GM19324 (cell line): ENCODE measurements at regions not wholly inside any gene's neighbourhood (a gene's known extent, or its start where the extent isn't known, plus 50 kb on each side); places are given as distances from the start of the nearest gene placed in this dataset.

Experiments used
- ATAC-seq: cut with Tn5 transposase; IDR thresholded peaks from one replicate; pipeline ENCODE4 v1.9.1; 2021; ENCODE audit warnings: mild to moderate bottlenecking, moderate library complexity; ENCODE audit not compliant: unreplicated experiment, low FRiP score

DNA sequence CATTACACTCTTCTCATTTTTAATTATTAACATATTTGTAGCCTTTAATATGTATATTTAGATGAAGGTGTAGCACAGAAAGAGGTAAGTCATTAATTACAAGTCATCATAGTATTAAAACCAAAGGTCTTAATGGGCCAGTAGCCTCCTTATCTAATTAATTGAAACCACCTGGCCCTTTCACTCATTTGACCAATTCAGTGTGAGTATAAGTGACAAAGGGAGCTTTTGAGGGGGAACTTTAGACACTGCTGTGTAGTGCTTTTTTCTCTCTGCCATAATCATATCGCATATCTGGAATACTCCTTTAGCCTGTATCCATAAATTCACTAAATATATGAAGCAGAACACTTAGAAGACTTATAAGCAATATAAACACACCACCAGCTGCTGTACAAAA lies 562.9 kb upstream of the POT1 start:
- no peak for ATAC-seq

DNA sequence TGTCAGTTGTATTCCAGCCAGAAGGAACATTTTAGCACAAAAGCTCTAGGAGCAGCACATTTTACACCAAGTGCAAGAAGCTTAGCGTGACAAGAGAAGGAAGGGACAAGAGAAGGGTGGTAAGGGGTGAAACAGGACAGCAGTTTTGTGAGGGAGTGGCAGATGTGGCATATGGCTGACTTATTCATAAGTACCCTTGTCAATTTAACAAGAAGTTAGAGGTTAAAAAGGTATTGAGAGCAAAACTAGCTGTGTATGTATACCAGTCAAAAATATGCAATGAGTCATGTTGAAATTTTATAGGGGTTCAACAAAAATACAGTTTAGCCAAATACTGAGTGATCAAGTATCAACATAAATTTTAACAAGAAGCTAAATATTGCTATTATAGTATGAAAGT lies 561.5 kb upstream of the POT1 start:
- ATAC-seq = no peak

DNA sequence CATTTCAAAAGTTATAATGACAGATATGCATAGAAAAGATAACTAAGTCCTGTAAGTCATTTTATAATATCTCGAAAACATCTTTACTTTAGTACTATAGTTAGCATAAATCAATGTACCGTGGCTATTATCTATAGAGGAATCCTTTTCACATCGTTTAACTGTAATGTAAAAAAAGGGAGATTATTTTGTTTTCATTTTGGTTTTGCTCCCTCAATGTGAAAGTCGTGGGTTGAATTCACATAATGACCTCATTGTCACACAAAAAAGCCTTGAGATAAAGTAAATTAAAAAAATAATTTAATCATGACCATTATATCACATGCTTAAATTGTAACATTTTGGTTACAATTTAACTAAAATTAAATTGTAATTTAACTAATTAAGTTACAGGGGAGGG lies 560.5 kb upstream of the POT1 start:
- ATAC-seq = no peak

DNA sequence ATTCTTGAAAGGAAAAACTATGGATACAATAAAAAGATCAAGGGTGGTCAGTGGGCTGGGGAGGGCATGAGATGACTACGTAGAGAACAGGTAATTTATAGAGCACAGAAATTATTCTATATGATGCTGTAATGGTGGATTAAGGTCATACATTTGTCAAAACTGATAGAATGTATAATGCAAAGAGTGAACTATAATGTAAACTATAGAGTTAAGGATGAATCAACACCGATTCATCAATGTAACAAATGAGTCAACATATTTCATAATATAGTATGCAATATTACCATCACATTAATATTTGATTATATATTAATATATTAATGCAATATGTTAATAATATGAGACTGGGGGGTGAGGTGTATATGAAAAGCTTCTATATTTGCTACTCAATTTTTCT lies 555.6 kb upstream of the POT1 start:
- ATAC-seq = no peak

DNA sequence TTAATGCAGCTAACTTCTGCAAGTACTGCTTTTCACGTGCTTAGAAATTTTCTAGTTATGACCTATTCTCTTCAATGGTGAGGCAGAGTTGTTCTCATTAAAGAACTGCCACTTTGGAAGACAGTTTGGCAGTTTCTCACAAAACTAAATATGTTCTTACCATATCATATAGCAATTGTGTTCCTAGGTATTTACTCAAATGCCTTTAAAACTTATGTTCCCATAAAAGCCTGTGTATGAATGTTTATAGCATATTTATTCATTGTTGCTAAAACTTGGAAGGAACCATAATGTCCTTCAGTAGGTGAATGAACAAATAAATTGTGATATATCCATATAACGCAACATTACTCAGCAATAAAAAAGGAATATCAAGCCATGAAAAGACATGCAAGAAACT lies 555.1 kb upstream of the POT1 start:
- ATAC-seq = no peak

DNA sequence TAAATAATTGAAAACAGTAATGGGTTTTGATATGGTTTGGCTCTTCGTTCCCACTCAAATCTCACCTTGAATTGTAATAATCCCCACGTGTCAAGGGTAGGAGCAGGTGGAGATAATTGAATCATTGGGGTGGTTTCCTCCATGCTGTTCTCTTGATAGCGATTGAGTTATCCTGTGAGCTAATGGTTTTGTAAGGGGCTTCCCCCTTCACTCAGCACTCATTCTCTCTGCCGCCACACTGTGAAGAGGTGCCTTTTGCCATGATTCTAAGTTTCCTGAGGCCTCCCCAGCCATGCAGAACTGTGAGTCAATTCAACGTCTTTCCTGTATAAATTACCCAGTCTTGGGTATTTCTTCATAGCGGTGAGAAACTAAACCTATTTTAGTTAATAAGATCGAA lies 551.7 kb upstream of the POT1 start:
- no peak for ATAC-seq

DNA sequence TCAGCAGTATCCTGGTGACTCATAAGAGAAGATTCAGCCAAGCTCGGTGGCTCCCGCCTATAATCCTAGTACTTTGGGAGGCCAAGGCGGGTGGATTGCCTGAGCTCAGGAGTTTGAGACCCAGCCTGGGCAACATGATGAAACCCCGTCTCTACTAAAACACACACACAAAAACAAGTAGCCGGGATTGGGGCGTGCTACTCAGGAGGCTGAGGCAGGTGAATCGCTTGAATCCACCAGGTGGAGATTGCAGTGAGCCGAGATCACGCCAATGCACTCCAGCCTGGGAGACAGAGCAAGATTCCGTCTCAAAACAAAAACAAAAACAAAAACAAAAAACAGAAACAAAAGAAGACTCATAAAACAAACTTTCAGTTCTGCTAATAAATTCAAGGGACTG lies 551.1 kb upstream of the POT1 start:
- ATAC-seq = no peak

DNA sequence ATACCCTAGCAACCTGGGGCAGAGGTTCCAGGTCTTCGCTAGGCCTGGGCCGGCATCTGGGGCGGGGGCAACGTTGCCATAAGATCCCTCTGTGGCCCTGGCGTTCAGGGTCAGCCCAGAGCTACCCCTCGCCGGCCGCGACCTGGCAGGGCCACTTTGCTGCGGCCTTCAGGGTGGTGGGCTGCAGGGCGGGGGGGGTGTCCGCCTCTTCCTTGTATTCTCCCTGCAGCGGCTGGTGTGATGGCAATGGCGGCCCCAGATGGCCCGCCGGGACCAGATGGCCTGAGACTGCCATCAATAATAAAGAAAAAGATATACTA lies 539.2 kb upstream of the POT1 start:
- no peak for ATAC-seq

DNA sequence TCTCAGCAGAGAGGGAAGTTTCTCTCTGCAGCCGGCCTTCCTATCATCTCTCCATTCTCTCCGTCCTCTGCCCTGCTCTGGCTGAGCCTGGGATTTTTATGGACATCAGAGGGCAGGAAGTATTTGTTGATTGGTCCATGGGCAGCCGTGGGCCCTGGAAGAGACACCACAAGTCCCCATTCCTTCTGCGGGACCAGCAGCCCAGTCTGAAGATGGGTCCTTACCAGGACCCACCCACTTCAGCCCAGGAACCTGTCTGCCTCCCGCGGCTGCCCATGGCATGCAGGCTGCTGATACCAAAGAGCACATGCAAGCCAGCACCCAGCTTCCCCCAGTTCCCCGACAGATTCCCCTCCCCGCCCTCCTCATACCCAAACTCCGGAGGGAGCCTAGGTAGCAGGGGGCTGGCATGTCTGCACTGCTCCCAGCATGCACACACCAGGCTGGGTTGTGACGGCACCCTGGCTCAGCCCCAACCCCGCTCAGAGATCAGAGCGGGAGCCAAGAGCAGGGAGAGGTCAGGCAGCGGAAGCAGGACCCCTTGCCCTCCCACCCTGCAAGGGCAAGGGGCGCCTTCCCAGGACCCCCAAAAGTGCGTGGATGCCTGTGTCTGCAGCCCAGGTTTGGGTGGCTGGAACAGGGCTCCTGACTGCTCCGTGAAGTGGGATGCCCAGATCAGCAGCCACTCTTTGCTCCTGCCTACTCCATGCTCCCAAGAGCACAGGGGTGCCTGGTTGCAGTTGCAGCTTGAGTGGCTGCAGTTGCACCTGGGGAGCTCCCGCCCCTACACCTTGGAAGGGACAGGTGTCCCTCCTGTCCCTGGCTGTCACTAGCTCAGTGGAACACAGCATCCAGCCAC lies 538.6 kb upstream of the POT1 start:
- no peak for ATAC-seq

DNA sequence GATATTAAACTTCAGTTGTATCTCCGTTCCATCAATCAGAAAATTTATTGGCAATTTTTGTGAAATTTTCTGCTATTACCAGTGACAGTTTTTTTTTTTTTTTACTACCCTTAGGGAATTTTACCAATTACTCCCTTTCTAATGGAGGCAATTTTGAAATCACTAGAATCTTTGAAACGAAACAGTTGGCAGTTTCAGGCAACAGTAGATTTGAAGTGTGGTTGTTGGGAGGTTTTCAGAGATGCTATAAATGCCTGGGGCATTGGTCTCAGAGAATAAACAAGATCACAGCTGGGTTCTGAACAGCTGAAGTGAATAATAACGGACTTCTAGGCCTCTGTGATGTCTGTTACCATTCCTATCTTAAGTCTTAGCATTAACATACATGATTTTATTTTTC lies 535.9 kb upstream of the POT1 start:
- ATAC-seq = no peak

DNA sequence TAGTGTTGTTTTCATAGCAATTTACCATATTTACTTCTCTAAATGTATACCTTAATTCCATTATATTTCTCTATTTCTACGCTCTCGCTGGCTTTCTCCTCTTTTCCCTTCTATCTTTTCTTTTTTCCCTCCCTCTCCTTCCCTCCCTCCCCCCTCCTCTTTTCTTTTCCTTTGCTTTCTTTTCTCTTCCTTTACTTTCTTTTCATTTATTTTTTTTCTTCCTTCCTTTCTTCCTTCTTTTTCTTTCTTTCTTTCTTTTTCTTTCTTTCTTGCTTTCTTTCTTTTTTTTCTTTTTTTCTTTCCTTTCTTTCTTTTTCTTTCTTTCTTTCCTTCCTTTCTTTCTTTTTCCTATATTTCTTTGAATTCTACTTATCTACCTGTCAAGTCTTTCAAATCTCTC lies 533.0 kb upstream of the POT1 start:
- ATAC-seq = no peak

DNA sequence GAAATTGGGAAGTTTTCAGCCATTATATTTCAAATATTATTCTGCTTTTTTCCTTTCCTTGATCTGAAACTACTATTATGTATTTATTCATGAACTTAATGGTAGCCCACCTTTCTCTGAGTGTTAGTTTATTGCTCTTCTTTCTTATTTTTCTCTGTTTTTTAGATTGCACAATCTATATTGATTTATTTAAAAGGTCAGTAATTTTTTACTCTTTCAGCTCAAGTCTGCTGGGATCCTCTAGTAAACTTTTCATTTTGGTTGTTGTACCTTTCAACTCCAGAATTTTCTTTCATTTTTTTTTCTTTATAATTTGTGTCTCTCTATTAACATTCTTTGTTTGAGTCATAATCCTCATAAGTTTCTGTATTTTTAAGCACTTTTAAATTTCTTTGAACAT lies 529.4 kb upstream of the POT1 start:
- ATAC-seq = no peak

DNA sequence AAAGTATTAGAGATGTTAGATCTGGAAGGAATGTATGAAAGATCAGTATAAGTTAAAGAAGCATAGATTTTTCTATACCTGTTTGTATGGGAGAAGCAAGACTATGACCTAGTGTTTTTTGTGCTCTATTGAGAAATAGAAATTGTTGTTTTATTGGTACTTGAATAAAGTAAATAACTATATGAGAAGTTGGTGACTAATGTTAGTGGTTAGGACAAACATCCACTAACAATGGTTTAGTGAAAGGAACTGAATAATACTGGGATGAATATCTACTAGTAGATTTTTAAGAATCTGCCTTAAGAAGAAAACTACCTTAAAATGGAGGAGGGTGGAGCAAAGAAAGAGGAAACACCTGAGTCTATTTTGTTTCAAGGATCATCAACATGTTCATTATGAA lies 521.1 kb upstream of the POT1 start:
- no peak for ATAC-seq

DNA sequence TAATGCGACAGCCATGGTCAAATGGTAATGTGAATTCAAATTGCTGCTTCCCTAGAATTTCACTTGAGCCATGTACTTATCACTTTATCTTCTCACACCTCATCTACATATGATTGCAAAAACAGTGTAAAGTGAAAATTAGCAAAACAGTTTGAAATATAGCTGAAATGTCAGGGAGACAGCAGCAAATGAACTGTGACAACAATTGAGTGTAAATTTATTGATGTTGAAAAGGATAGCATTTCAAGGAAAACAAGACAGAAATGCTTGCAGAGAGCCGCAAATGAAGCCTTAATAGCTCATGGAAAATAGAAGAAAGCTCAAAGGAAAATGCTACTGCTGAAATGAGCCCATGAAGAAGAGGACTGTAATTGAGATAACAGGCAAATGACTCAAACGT lies 516.2 kb upstream of the POT1 start:
- no peak for ATAC-seq

DNA sequence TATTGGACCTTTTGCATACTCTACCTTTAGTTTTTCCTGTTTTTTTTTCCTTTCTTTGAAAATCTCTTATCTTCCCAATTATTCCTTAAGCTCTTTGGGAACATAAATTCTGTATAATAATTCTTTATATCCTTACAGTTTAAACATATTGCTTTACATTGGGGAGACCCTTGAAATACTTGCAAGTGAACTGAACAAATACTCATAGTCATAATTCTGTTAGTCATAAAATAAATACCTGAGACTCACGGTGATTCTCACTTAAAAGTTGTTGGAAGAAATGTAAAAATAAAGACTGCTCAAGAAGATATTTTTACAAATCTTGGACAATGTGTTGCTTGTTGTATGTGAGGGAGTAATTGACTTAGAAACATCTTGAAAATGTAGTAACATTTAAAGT lies 515.2 kb upstream of the POT1 start:
- no peak for ATAC-seq

DNA sequence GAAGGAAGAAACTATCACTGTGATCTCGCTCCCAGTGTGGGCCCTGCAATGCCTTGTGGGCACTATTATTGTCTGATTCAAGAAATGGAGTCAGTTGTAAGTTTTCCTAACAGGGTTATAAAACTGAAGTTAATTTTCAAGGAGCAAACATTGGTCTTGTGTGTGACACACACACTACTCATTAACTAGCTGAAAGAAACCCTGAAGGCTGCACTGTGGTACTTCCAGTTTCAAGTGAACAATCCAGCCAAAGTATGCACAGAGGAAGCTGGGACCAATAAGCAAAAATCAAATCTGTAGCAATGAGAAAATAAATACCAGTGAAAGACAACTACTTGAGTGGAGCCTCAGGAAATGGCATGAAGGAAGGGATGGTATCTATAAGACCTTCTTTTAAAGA lies 506.6 kb upstream of the POT1 start:
- no peak for ATAC-seq

DNA sequence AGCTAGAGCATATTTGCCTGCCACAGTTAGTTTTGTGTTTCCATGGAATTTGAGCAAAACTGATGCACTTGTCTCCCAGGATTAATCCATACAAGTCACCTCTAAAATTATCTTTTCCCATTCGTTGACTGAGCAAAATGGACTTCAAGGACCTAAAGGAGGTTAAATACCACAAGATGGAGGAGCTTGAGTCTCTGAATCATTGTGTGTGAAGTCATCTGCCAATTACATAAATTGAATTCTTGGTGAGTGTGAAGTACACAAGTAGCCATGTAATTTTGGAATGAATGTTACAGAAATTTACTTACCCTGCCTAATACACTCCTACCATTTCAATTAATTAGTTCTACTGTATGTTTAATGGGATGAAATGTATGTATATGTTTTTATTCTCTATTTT lies 501.7 kb upstream of the POT1 start:
- ATAC-seq = no peak

DNA sequence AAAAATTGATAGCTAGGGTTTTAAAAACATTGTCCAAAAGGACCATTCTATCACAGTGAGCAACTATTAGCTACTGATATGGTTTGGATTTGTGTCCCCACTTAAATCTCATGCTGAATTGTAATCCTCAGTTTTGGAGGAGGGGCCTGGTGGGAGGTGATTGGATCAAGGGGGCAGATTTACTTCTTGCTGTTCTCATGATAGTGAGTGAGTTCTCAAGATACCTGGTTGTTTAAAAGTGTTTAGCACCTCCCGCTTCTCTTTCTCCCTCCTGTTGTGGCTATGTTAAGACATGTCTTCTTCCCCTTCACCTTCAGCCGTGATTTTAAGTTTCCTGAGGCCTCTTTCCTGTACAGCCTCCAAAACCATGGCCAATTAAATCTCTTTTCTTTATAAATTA lies 500.4 kb upstream of the POT1 start:
- no peak for ATAC-seq

DNA sequence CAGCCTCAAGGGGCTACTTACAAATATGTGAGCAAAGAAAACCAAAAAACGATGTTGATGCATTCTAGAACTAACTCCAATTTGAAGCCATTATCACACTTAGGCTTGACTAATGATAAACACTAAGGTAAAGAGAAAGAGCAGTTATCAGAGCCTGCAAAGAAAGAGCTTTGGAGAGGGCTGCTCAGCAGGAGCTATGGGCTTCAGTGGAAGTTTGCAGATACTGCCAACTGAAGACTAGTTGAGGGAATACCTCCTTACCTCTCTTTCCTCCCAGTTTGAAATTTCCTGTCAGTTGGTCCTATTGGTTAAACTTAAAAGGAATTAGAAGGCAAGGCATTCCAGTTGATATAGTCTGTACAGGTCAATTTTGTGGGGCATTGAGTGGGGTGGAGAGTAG lies 498.1 kb upstream of the POT1 start:
- no peak for ATAC-seq

DNA sequence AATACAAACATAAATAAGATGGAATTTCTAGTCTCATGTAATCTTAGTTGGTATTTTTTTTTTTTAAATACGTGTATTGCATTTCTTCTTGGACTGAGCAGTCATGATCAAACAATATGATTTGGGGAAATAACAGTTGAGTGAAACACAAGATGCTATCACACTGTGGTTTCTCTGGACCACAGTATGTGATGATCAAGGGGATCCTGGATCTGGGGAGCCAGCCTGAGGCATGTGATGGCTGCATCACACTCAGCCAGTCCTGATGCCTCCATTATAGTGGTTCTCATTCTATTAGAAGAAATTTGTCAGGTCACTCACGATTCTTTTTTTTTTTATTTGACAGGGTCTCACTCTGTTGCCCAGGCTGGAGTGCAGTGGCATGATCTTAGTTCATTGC lies 495.9 kb upstream of the POT1 start:
- ATAC-seq = no peak

DNA sequence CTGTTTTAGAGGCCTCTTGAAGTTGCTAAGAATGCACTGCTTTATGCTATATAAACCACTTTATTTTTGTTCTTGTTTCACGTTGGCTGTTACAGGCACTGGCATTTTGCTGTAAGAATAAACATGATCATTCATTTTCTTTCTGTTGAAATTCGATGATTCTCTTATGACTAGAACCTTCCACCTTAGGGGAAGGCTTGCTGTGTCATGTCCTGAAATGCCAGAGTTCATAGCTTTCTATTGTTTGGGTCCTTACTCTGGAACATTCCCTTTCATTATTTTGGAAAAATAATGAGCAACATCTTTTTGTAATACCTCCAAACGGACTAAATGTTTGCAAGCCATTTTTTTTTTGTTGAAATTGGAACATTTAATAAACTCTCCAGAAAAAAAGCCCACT lies 495.1 kb upstream of the POT1 start:
- no peak for ATAC-seq

DNA sequence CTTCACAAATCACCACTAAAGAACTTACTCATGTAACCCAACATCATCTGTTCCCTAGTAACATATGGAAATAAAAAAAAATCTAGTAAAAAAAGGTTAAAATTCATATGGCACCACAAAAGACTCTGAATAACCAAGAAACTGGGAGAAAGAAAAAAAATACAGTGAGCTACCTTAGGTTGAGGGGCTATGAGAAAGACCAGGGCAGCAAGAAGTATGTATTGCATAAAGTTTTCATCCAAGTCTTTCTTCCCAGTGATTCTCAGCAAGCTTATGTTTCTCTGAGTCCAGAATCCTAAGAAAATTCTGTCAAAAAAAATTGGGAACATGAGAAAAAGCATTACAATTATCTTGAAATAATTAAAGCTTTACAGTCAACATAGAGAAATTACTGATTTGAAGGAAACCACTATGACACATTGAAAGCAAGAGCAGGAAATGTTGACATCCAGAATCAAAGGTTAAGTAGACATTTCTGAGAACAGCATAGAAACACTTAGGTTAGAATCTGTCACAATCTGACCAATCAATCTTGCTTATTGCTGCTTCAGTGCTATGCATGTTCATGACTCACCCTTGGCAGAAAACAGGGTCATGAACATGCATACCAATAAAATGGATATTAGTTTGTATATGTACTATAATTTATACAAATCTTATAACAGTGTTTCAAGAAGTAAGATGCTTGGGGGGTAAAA lies 494.0 kb upstream of the POT1 start:
- ATAC-seq = no peak
